Glutamatergic neuron (in vitro differentiated cells): ENCODE measurements at regions not wholly inside any gene's neighbourhood (a gene's known extent, or its start where the extent isn't known, plus 50 kb on each side); places are given as distances from the start of the nearest gene placed in this dataset.

ENCODE experiments used
- DNase-seq: peaks from one replicate; pipeline ENCODE4 v3.0.0; 2022
- H3K27ac Mint-ChIP-seq: one replicate; pipeline ENCODE4 v1.8.0; 2020; ENCODE audit warnings: mild to moderate bottlenecking, mixed read lengths, inconsistent platforms; ENCODE audit not compliant: unreplicated experiment
- H3K27me3 Mint-ChIP-seq: one replicate; pipeline ENCODE4 v1.8.0; 2020; ENCODE audit warnings: mild to moderate bottlenecking, moderate library complexity, mixed read lengths, inconsistent platforms; ENCODE audit not compliant: unreplicated experiment
- H3K36me3 Mint-ChIP-seq: one replicate; pipeline ENCODE4 v1.8.0; 2020; ENCODE audit warnings: mild to moderate bottlenecking, mixed read lengths, inconsistent platforms; ENCODE audit not compliant: unreplicated experiment
- H3K4me1 Mint-ChIP-seq: one replicate; pipeline ENCODE4 v1.8.0; 2020; ENCODE audit warnings: mild to moderate bottlenecking, low read depth, mixed read lengths, inconsistent platforms; ENCODE audit not compliant: unreplicated experiment
- H3K4me3 Mint-ChIP-seq: one replicate; pipeline ENCODE4 v1.8.0; 2020; ENCODE audit warnings: mild to moderate bottlenecking, mixed read lengths, inconsistent platforms; ENCODE audit not compliant: unreplicated experiment
- H3K9me3 Mint-ChIP-seq: one replicate; pipeline ENCODE4 v1.8.0; 2020; ENCODE audit warnings: mild to moderate bottlenecking, moderate library complexity, mixed read lengths, inconsistent platforms; ENCODE audit not compliant: unreplicated experiment
- TF ChIP-seq, protein P1 (sequence below): fragments of 200-600 bp; sonication (generic); IDR thresholded peaks from one replicate; pipeline ENCODE4 v1.5.0; 2021; ENCODE audit not compliant: partially characterized antibody, unreplicated experiment

DNA sequence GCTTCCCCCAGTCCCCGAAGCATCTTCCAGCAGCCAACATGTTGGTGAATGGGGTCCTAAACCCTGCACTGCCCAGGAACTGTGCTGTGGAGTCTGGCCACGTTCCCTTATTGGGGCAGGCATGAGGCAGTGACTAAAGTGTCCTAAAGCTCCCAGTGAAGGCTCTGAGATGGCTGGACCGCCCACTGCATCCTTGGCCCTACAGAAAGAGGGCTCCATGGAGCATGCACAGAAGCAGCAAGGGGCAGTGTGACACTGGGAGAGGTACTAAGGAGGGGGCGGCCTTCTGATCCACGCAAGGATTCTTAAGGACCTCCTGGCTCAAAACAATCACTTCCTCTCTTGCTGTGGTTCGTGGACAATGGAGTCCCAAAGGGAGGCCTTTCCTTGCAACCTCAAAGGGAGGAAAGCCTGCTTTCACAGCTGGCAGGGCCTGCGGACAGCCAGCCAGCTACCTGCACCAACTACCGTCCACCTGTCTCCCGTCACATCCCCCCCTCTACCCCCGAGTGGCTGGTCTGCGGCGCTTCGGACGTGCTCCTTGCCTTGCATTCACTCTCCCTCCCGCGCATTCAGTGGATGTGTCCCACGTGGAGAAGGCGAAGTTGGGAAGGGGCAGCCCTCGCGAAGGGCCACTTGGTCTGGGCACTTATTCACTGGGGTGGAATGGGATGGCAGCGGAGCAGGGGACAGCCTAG is 63.9 kb upstream of the STARD13 start:
- H3K36me3 Mint-ChIP-seq = no peaks in the 10 kb centered on the region
- peak overlapping the region; percentile 45 for H3K27ac Mint-ChIP-seq
- TF ChIP-seq, protein P1, sequence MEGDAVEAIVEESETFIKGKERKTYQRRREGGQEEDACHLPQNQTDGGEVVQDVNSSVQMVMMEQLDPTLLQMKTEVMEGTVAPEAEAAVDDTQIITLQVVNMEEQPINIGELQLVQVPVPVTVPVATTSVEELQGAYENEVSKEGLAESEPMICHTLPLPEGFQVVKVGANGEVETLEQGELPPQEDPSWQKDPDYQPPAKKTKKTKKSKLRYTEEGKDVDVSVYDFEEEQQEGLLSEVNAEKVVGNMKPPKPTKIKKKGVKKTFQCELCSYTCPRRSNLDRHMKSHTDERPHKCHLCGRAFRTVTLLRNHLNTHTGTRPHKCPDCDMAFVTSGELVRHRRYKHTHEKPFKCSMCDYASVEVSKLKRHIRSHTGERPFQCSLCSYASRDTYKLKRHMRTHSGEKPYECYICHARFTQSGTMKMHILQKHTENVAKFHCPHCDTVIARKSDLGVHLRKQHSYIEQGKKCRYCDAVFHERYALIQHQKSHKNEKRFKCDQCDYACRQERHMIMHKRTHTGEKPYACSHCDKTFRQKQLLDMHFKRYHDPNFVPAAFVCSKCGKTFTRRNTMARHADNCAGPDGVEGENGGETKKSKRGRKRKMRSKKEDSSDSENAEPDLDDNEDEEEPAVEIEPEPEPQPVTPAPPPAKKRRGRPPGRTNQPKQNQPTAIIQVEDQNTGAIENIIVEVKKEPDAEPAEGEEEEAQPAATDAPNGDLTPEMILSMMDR = no peak
- H3K4me1 Mint-ChIP-seq = peaks cover 24% of the 10 kb centered on the region
- peaks cover 3% of the 10 kb centered on the region for H3K9me3 Mint-ChIP-seq
- peaks cover 4% of the 10 kb centered on the region for H3K27me3 Mint-ChIP-seq
- peak overlapping the region; percentile 81 for H3K4me3 Mint-ChIP-seq
- DNase-seq = peak; percentile 16

DNA sequence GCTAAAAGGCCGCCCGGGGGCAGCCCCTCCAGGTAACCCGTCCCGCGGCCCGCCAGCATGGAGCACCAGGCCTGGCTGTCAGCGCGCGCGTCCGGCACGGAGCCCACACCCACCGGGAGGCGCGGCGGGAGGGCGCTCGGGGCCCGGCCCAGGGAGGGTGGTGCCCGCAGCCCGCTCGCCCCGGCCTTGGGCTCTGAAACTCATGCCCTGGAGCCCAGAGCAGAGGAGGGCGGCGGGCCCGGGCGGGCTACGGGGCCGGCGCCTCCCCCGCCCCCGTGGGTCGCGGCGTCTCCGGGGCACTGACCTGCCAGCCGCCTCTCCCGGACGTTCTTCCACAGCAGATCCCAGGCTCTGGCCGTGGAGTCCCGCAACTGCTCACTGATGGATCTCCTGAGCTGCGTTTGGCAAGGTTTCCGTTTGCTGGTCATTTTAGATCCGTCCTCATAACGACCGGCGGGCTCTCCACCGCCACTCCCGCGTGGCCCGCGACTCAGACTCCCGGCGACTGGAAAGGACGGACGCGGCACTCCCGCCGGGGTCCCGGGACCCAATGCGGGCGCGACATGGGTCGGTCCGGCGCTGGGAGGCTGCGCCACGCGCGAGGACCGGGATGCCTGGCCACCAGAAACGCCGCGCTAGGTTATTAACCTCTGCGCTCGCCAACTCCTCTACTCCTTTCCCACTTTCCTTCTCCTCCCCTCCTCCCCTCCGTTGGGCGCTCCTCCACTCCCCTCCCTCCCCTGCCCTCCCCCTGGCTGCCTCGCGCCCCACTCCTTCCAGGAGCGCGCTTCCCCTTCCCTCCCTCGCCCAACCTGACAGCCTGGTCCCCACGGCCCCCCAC is 64.7 kb upstream of the STARD13 start:
- Mint-ChIP-seq H3K36me3 (no peaks in the 10 kb centered on the region), H3K4me1 (peaks cover 22% of the 10 kb centered on the region), H3K27ac (no peak overlapping the region), H3K4me3 (peak overlapping the region; percentile 89), H3K9me3 (peaks cover 3% of the 10 kb centered on the region), H3K27me3 (peaks cover 4% of the 10 kb centered on the region)
- TF ChIP-seq, protein P1 = no peak
- DNase-seq = peak; percentile 38

DNA sequence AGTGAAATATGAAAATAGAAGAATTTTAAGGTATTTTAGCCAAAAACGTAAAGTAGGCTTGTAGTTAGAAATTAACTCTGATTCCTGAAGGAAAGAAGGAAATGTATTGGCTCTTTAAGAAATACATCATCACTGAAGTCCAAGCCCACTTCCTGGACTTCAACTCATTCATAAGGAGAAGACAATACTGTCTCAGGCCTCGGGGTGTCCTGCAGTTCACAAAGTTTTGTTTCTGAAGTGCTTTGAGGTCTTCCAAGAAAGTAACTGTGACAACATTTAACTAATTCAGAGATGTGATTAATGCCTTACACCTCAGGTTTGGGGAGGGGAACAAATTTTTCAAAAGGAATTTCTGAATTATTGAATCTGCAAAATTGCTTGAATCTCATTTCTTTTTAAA is 65.8 kb upstream of the STARD13 start:
- no peaks in the 10 kb centered on the region for H3K36me3 Mint-ChIP-seq
- H3K27me3 Mint-ChIP-seq = peaks cover 4% of the 10 kb centered on the region
- H3K4me1 Mint-ChIP-seq = peaks cover 22% of the 10 kb centered on the region
- no peak overlapping the region for H3K4me3 Mint-ChIP-seq
- H3K9me3 Mint-ChIP-seq = peaks cover 3% of the 10 kb centered on the region
- H3K27ac Mint-ChIP-seq = no peak overlapping the region
- TF ChIP-seq, protein P1 = no peak
- DNase-seq = no peak

DNA sequence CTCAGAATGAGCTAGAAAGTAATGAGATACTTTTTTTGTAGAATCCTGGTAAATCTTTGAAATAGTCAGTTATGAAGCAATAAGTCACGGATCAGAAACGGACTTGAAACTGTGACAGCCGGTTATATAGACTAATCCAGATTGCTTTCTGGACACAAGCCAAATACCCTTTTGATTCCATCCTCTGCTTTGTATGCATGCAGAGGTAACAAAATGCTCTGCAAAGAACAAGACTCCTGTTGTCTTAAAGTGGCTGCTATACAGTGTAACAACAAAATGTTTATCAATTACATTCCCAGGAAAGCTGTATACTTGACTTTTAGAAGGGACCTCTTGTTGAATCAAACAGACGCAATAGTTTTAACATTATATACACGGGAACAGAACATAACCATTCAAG is 66.5 kb upstream of the STARD13 start:
- H3K27me3 Mint-ChIP-seq = peaks cover 4% of the 10 kb centered on the region
- no peak for DNase-seq
- no peak overlapping the region for H3K27ac Mint-ChIP-seq

More for the DNA sequence above, 66.5 kb upstream of the STARD13 start:
- TF ChIP-seq, protein P1 = no peak
- no peaks in the 10 kb centered on the region for H3K36me3 Mint-ChIP-seq
- H3K4me3 Mint-ChIP-seq = no peak overlapping the region
- peaks cover 3% of the 10 kb centered on the region for H3K9me3 Mint-ChIP-seq
- peaks cover 22% of the 10 kb centered on the region for H3K4me1 Mint-ChIP-seq
